KMS-11 (cell line): ENCODE measurements at regions not wholly inside any gene's neighbourhood (a gene's known extent, or its start where the extent isn't known, plus 50 kb on each side); places are given as distances from the start of the nearest gene placed in this dataset.

ENCODE experiments used
- H2AFZ ChIP-seq: fragments of 200-600 bp; sonication (generic); 2 replicates; pipeline ENCODE4 v1.6.1; 2016; ENCODE audit warnings: antibody characterized with exemption, mixed run types, low read depth
- H3K27ac ChIP-seq: fragments of 200-600 bp; sonication (generic); 2 replicates; pipeline ENCODE4 v1.6.1; 2016; ENCODE audit warnings: mild to moderate bottlenecking, mixed run types
- H3K27me3 ChIP-seq: fragments of 200-600 bp; sonication (generic); 2 replicates; pipeline ENCODE4 v1.6.1; 2017; ENCODE audit warnings: mild to moderate bottlenecking, low read depth, mixed run types, moderate library complexity; ENCODE audit not compliant: insufficient read depth
- H3K36me3 ChIP-seq: fragments of 200-600 bp; sonication (generic); 2 replicates; pipeline ENCODE4 v1.6.1; 2017; ENCODE audit warnings: mild to moderate bottlenecking, mixed run types; ENCODE audit not compliant: insufficient read depth
- H3K4me1 ChIP-seq: fragments of 200-600 bp; sonication (generic); 2 replicates; pipeline ENCODE4 v1.6.1; 2016; ENCODE audit warnings: mild to moderate bottlenecking, low read depth, mixed run types; ENCODE audit not compliant: poor library complexity, severe bottlenecking
- H3K4me2 ChIP-seq: fragments of 200-600 bp; sonication (generic); 2 replicates; pipeline ENCODE4 v1.7.0; 2016; ENCODE audit warnings: mild to moderate bottlenecking, mixed run types
- H3K4me3 ChIP-seq: fragments of 200-600 bp; sonication (generic); IDR thresholded peaks from 2 replicates; pipeline ENCODE4 v1.6.1; 2017; ENCODE audit warnings: low read depth, low read length, mixed read lengths; ENCODE audit not compliant: insufficient read depth
- H3K79me2 ChIP-seq: fragments of 200-600 bp; sonication (generic); 2 replicates; pipeline ENCODE4 v1.6.1; 2016; ENCODE audit warnings: low read depth, mixed run types; ENCODE audit not compliant: insufficient read depth
- H3K9ac ChIP-seq: fragments of 200-600 bp; sonication (generic); 2 replicates; pipeline ENCODE4 v1.6.1; 2016; ENCODE audit warnings: mild to moderate bottlenecking, mixed run types
- H4K20me1 ChIP-seq: fragments of 200-600 bp; sonication (generic); 2 replicates; pipeline ENCODE4 v1.6.1; 2016; ENCODE audit warnings: mild to moderate bottlenecking, mixed run types; ENCODE audit not compliant: insufficient read depth
- CTCF ChIP-seq: fragments of 200-600 bp; sonication (generic); conservative IDR thresholded peaks from 2 replicates; pipeline ENCODE4 v1.6.1; 2017; ENCODE audit warnings: low read depth, mild to moderate bottlenecking, antibody characterized with exemption, low read length, moderate library complexity, mixed read lengths

DNA sequence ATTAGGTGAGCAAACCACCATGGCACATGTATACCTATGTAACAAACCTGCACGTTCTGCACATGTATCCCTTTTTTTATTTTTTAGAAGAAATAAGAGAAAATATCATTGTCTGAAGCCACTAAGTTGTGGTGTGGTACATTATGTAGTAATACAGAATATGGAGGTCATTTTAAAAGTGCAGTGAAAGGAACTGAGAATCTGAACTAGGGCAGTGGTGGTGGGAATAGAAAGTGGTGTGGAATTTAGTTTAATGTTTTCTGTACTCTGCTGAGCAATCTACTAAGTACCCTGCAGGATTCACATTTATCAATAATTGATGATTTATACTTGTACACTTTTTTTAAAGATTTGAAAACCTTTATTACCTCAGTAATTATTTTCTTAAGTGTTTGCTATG lies 283.5 kb downstream of the CHL1 start:
- Histone ChIP-seq H3K27me3 (no peaks in the 10 kb centered on the region), H3K4me1 (no peaks in the 10 kb centered on the region), H3K27ac (no peak overlapping the region), H3K9ac (no peak overlapping the region), H3K4me2 (no peak overlapping the region), H3K36me3 (no peaks in the 10 kb centered on the region), H4K20me1 (no peaks in the 10 kb centered on the region), H3K79me2 (no peaks in the 10 kb centered on the region), H2AFZ (no peak overlapping the region), H3K4me3 (no peak overlapping the region)
- no peak for TF ChIP-seq CTCF

DNA sequence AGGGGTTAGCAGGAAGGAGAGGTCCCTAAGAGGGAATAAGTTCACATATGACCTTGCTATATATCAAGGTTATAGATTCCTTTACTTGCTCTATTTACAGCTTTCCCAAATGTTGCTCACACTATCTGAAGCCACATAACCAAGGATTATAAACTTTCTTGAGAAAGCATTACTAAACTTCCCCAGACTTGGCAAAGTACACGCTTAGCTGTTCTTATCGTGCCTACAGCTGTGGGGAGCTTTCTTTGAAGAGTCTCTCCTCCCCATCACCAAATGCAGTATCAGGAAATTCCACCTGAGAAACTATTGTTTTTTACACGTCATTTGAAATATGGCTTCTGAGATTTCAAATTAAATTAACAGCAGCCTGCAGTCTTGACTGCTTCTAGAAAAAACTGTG lies 284.5 kb downstream of the CHL1 start:
- Histone ChIP-seq H3K4me3 (no peak overlapping the region), H4K20me1 (no peaks in the 10 kb centered on the region), H3K9ac (no peak overlapping the region), H3K79me2 (no peaks in the 10 kb centered on the region), H3K27me3 (no peaks in the 10 kb centered on the region), H3K4me1 (no peaks in the 10 kb centered on the region), H2AFZ (no peak overlapping the region), H3K27ac (no peak overlapping the region), H3K4me2 (no peak overlapping the region), H3K36me3 (no peaks in the 10 kb centered on the region)
- no peak for TF ChIP-seq CTCF

GRCh38 chr3:481680-482079 lies 285.1 kb downstream of the CHL1 start:
- H2AFZ ChIP-seq = no peak overlapping the region

DNA sequence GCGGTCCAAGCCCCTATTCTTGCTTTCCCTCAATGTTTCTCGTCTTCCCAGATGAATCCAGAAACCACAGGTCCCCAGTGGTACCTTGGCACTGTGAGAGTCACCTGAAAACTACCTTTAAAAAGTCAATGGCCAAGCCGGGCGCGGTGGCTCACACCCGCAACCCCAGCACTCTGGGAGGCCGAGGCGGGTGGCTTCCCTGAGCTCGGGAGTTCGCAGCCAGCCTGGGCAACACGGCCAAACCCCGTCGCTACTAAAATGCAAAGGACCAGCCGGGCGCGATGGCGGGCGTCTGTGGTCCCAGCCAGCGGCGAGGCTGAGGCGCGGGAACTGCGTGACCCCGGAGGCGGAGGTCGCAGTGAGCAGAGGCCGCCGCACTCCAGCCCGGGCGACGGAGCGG lies 285.9 kb downstream of the CHL1 start:
- no peak overlapping the region for H3K4me3 ChIP-seq
- no peak overlapping the region for H3K4me2 ChIP-seq
- no peaks in the 10 kb centered on the region for H3K27me3 ChIP-seq
- no peak for TF ChIP-seq CTCF
- H3K9ac ChIP-seq = no peak overlapping the region
- no peaks in the 10 kb centered on the region for H3K4me1 ChIP-seq
- no peaks in the 10 kb centered on the region for H3K36me3 ChIP-seq
- no peak overlapping the region for H3K27ac ChIP-seq
- H2AFZ ChIP-seq = no peak overlapping the region
- no peaks in the 10 kb centered on the region for H4K20me1 ChIP-seq
- no peaks in the 10 kb centered on the region for H3K79me2 ChIP-seq

More at GRCh38 chr3:481680-482079, 285.1 kb downstream of the CHL1 start:
- Histone ChIP-seq H3K4me2 (no peak overlapping the region), H3K36me3 (no peaks in the 10 kb centered on the region), H3K4me3 (no peak overlapping the region), H4K20me1 (no peaks in the 10 kb centered on the region), H3K27ac (no peak overlapping the region), H3K9ac (no peak overlapping the region), H3K79me2 (no peaks in the 10 kb centered on the region), H3K4me1 (no peaks in the 10 kb centered on the region), H3K27me3 (no peaks in the 10 kb centered on the region)
- TF ChIP-seq CTCF = no peak

- H4K20me1 ChIP-seq = no peaks in the 10 kb centered on the region
- H3K4me1 ChIP-seq = no peaks in the 10 kb centered on the region
- H3K27me3 ChIP-seq = no peaks in the 10 kb centered on the region
- H3K36me3 ChIP-seq = no peaks in the 10 kb centered on the region
- no peak overlapping the region for H3K4me3 ChIP-seq
- no peak for TF ChIP-seq CTCF
- H3K79me2 ChIP-seq = no peaks in the 10 kb centered on the region
- no peak overlapping the region for H3K9ac ChIP-seq
- no peak overlapping the region for H3K27ac ChIP-seq
- H3K4me2 ChIP-seq = no peak overlapping the region
- H2AFZ ChIP-seq = no peak overlapping the region
Measured at GRCh38 chr3:484341-484740, 287.8 kb downstream of the CHL1 start.
